NCI-H2196 (cell line): ENCODE measurements at regions not wholly inside any gene's neighbourhood (a gene's known extent, or its start where the extent isn't known, plus 50 kb on each side); places are given as distances from the start of the nearest gene placed in this dataset.

Experiments used
- DNase-seq: peaks from one replicate; lab custom pipeline; 2025; ENCODE audit not compliant: unreplicated experiment; lab: John Stamatoyannopoulos, UW

DNA sequence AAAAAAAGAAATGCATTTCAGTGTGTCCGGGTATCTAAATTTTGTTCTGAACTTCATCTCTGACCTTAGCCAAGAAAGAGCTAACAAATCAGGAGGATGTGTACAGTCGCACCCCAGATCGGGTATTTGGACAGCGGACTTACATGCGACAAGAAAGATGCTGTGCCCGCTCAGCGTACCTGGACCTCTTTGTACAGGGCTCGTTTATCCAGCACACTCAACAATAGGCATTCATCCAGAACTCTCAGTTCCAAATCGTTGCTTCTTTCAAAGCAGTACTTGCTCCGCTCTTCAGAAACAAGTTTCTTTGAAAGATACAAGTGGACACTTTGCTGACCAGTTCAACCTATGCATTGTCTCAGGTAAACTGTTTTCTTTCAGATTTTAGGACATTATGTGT, 191.7 kb downstream of the LY86 start:
- no peak for DNase-seq

DNA sequence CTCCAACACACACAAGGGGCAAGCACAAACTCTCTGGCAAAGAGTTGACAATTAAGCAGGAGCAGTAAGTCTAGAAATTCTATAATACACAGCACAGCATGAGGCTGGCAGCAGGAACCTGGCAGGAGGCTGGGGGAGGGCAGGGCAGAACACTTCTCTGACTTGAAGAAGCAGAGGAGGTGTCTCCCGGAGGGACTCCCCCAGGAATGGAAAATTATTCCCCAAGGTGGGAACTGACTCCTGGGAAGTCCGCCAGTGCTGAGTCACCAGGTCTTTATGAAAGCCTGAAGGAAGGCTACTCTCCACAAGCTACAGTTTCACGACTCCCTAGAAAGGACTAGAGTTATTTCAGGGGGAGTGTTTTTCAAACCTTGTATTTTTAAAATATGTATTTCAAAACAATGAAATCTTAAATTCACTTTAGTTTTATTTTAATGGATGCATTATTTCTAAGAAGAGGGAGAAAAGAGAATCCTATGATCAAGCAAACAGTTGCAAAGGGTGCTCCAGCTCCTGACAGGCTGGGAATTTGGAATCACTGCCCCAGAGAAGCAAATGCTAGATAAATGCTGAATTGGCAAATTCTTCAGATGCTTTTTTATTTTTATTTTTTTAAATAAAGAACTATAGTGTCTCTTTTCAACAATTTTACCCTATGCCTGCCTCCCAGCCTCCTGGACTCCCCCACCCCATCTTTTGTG, 192.8 kb downstream of the LY86 start:
- DNase-seq = peak; percentile 28

DNA sequence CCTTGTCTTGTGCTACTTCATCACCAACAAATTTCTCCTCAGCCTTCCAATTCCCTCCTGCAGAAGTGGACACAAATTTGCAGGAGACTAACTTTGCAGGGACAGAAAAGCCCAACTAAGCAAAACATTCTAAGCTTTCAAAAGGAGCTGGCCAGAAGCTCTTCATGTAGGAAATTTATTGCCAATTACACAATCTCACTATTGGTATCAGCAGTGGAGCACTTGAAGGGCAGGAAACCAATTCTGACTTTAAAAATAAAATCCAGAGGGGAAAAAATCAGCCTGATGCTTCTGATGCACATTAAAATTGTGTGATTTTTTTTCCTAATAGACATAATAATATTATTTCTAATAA, 193.3 kb downstream of the LY86 start:
- DNase-seq = no peak

DNA sequence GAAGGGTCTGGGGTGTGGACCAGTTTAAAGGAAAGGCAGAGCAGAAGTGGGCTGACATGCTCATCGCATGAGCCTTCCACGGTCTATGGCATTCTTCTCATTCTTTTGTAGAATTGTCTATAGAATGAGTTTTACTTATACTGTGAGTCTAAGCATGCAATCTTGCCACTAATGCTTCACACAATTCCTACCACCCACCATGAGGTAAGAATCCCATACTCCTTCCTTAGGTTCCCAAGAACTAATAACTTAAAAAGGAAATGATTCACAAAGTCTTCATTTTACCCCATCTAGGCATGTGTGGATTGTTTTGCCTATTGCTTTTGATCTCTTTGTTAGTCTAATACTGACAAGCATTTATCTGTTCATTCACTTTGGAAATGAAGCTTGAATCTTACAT, 195.2 kb downstream of the LY86 start:
- DNase-seq = no peak

DNA sequence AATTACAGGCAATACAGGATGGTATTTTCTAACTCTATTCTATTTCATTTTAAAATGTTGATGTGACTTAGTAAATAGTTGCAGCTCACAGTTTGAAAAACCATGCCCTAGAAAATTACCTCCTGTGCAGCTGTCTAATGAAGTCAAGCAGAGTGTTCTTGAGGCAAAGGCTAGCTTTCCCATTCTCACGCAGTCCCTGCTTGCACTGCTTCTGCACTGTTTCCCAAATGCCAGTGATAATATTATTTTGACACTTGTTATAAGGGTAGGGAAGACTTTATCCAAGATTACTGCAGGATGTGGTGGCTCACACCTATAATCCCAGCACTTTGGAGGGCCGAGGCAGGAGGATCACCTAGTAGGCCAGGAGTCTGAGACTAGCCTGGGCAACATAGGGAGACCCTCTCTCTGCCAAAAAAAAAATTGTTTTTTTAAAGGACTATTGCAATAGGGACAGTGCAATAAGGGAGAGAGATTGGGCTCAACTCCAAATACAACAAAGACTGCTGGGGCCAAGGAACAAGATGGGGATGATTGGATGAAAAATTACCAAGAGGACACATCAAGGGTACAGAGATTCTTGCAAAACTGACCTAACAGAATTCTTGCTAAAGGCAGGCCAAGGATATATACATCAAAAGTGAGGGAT, 196.1 kb downstream of the LY86 start:
- no peak for DNase-seq

DNA sequence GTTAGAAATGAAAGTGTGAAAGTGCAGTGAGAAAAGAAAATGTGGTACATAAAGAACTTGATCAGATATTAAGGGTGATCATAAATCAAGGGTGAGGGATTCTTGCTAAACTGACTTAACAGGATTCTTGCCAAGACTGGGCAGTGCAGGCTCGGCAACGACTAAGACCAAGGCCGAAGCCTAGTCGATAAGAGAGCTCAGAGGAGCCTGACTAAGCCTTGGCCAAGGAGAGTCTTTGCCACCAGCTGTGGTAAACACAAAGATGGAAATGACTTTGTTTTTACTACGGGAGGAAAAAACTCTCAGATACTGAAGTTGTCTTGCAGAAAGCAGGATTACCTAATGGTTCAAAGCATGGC, 196.6 kb downstream of the LY86 start:
- DNase-seq = no peak

DNA sequence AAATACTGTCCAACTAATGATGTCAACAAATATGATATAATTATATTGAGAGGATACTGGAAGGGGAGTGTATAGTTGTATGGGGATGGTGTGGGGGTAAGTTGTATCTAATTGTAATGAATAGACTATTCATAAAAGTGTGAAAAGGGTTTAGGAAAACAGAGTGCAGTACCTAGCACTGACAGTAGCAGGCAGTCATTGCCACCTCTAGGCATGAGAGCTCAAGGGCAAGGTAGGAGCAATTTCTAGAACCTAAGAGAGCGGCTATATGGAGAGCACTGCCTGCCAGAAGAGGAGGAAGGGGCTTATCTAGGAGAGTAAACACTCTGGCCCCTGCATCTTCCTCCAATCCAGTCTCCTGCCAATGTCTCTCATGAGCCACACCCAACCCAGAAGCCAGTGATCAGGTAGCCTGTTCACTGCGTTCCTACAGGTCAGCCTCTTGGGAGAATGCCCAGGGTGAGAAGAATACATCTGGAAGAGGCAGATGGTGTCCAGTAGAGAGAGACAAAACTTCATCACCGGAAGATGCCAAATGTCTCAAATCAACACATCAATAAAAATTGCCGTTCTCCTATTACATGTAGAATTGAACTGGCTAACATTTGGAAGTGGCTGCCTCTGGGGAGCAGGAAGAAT, 200.0 kb downstream of the LY86 start:
- peak; percentile 84 for DNase-seq

DNA sequence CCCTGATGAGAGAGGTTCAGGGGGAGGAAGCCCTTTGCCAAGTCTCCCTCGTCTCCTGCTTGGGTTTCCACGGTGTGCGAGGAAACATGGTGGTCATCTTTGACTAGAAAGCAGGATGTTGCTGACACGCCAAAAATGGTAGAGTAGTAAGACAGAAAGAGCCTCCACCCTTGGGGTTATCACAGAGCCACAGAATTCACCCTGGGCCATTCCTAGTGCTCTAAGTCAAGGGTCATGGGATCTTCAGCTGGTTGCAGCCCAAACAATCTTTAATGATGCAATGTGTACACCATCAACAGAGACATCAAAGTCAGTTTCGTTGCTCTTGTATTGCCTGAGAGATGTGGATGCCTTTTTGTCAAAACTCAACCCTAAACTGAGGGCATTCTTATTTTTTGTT, 201.9 kb downstream of the LY86 start:
- no peak for DNase-seq

DNA sequence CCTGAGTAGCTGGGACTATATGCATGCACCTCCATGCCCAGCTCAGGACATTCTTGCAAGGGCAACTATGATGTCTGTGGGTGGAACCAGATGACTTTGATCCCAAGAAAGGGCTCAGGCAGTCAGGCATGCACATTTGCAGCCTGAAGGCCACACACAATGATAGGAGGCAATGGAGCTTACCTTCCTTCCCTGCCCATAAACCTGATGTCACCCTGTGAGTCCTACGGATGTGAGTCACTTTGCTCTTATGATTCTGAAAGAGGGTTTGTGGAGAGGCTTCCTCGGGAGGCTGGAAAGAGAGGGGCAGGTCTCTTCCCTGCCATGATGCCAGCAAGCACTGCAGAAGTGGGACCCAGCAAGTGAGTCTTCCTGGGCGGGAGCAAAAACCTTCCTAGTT, 202.4 kb downstream of the LY86 start:
- no peak for DNase-seq

DNA sequence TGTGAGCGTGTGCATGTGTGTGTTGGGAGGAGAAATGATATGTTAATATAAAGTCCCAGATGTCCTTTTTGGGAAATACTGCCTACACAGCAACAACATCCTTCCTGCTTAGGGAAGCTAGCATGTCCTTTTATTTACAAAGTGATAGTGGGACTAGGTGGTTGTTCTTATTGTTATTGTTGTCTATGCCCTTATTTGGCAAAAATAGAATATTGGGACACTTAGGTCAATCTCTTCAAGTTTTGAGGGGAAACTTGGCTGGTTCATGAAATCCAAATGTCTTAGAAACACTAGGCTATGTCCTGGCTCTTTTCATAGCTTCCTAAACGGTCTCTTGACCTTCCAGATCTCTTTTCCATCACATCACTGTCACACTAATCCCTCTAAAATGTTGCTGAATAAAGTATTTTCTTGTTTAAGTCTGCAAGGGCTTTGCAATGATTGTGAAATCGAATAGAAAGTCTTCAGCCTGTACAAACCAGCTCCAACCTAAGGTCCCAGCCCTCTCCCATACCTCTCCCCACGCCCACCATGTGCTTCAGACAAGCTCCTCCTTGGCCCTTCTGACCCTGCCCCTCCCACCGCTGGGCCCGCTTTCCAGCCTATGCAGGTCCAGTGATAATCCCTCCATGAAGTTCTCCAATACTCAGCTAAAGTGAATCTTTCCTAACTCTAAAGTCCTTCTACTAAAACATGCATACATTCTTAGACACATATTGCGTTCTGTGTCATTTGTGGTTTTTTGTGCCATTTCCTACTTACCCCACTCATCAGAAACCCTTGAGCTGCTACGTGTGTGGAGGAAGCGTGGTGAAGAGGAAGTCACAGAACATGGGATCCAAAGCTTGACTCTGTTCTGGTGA, 205.1 kb downstream of the LY86 start:
- no peak for DNase-seq

DNA sequence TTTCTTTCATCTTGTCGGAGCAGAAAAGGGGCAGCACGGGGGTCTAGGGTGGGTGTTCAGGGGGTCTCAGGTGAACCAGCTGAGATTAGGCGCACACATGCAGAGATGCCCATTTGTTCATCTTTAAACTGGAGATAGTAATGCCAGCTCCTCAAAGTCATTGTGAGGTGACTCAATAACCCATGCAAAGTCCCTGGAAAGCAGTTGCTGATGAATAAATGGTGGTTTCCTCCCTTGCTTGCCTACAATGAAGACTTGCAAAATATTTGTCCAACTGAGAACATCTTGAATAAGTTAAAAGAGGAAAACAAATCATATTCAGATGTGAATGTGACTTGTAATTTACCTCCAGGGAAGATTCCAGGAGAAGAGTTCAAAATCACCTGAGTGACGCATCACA, 206.9 kb downstream of the LY86 start:
- DNase-seq = no peak

DNA sequence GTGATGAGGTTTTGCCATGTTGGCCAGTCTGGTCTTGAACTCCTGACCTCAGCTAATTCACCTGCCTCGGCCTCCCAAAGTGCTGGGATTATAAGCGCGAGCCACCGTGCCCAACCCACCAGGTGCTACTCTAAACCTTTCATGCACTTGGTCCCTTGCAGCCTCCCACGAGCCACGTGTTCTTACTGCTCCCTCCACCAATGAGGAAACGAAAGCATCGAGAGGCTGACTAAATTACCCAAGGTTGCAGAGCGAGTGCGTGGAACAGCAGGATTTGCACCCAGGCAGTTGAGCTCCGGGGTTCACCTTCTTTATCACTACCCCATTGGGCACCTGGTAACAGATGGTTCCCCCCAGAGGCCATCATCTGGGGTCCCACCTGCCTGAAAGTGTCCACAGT, 208.3 kb downstream of the LY86 start:
- DNase-seq = no peak

DNA sequence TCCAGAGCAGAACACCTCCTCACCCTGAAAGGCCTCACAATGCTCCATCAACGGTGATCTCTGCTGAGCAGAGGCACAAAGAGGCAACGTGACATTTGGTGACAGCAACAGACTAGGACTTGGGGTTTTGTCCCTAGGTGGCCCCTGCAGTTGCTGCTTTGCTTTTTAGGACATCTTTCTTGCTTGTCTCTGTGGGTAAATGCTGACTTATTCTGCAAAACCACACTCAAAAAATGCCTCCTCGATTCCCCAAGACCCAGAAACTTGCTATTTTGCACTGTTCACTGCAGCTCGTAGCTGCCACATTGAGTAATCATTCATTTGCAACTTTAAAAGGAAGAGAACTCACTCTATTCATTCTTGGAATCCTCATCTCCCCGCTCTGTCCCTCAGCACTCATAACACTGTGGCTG, 209.9 kb downstream of the LY86 start:
- DNase-seq = no peak

DNA sequence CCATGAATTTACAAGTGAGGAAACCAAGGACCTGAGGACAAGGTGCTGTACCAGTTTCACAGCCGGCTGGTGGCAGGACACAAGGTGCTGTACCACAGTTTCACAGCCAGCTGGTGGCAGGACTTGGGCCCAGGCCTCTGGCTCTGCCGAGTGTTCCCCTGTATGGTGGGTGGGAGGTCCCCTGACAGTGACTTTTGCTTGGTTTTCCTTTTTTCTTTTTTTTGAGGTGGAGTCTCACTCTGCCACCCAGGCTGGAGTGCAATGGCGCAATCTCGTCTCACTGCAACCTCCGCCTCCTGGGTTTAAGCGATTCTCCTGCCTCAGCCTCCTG, 212.4 kb downstream of the LY86 start:
- DNase-seq = no peak

DNA sequence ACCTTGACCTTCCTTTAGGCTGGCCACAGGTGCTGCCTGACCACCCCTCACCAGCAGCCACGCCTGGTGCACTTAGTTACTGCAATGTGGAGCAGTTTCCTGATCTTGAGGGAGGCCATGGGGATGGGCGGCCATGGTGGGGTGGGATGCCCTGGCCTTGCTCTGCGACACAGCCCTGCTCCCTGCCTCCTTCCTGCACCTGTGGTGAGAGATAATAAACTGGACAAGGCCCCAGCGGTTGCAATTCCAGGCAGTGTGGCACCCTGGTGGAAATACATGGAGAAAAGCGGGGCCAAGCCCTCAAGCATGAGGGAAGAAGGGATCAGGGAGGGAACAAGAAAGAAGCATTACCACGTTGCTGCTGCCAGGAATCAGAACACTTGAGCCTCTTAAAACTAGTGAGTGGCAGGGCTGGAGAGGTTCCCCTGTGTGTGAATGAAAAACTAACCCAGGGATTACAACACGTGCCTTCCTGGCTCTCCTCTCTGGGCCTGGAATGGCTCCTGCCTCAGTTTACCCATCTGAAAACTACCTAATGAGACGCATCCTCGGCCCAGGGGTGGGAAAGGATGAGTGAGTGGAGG, 213.2 kb downstream of the LY86 start:
- DNase-seq = no peak

DNA sequence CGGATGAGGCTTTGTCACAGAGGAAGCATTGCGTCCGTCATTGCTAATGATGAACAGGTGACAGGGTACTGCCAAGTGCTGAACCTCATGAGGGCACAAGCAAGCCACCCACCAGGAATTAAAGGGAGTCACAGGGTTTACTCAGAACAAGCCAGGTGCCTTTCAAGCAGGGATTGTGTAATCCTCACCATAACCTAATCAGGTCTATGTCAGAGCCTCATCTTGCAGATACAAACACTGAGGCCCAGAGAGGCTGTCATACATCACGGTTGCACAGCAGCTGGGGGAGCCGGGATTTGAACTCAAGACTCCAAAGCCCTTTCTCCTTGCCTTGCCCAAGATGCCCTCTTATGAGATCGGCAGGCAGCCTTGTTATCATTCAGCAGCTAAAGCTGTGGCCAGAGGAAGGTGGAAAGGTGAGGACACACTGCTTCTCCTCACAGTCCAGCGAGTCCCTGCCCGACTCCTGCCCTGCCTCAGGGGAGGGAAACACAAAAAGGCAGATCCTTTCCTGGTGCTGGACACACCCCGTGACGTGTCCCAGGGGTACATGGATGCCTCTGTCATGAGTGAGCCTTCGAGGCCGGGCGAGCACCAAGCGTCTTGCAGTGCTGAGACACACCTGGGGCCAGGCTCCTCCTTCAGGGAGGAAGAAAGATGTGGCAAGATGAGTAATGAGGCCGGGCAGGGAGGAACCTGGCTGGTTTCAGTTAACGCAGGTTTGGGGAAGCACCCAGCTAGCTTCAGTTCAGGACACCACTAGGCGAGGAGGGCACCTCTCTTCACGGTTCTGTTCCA, 214.9 kb downstream of the LY86 start:
- no peak for DNase-seq

DNA sequence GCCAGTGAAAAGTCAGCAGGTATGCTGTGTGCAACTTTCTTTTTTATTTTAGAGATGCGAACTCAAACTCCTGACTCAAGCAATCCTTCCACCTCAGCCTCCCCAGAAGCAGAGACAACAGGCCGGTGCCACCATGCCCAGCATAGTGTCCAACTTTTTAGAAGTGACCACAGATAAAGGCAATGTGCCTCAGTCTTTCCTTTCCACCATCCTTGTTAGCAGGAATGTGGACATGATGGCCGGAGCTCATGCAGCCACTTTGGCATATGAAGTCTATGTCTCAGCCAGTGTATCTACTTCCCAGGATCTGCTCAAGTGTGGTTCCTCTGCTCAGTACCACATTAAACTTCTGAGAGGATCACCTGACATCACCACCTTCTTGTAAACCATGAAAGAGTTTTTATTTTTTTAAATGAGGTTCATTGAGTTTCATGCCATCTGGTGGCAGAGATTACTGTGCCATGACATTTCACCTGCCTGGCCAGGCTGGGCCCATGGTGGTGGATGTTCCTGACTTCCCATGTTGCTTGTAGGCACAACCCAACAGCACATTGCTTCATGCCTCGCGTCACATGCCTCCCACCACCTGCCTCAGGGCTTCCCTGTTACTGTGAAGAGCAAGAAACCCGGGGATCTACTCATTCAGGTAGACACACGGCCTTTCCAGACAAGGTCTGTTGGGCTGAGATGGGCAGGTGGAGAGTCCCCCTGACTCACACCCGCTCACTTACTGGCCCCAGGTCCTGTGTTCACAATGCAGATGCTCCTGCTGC, 216.5 kb downstream of the LY86 start:
- no peak for DNase-seq

DNA sequence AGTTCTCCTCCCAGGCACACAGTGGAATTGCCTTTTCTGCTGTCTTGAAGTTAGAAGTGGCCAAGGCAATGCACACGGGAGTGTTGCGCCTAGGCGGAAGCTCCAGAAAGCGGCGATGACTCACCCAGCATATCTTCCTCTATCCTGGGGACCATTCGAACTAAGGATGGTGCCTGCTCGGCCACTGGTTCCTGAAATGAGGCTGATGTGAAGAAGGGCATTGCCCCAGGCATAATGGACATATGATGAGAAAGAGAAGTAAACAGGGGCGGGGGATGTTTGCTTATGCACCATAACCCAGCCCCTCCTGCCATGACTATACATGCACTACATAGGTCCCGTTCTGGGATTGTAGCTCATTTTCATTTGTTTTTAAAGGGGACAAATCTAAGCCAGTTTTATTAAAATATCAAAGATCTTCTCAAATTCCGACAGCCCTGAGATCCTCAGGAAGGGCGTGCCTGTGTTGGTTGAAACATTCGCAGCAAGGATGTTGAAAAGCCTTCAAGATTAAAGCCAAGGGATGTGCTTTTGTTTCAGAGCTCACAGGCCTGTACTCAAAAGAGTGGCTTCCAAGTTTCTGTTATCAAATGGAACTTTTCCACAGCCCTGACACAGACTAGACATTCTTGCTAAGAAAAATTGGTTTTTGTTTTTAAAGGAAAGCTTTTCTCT, 218.5 kb downstream of the LY86 start:
- DNase-seq = no peak

DNA sequence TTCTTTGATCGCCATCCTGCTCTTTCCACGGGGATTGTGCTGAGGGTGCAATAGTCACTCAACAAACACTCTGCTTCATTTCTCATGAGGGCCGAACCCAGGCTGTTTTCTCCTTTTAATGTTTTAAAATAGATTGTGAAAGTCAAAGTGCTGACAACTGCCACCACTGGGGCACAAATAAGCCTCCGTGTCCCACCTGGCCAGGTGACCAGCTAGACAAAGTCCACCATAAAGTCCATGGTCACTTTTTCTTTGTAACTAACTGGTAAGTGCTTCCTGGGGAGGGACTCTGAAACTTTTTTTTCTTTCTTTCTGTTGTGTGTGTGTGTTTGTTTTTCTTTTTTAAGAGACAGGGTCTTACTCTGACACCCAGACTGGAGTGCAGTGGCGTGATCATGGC, 219.8 kb downstream of the LY86 start:
- no peak for DNase-seq
